HEK293 (cell line): ENCODE measurements at regions not wholly inside any gene's neighbourhood (a gene's known extent, or its start where the extent isn't known, plus 50 kb on each side); places are given as distances from the start of the nearest gene placed in this dataset.
A peak's percentile ranks its signal among the peaks of the same experiment; 100 is the strongest.

Experiments used
- CTCF ChIA-PET: fragments of 350-600 bp; formaldehyde crosslinking; extraction: SDS; loops from one replicate; lab custom pipeline; 2021; ENCODE audit warnings: antibody characterized with exemption; lab: Yijun Ruan, JAX
- POLR2A ChIA-PET: fragments of 300-600 bp; formaldehyde crosslinking; extraction: SDS; loops from one replicate; lab custom pipeline; 2020; ENCODE audit warnings: antibody characterized with exemption, inconsistent platforms; lab: Yijun Ruan, JAX
- H3K27ac ChIP-seq: fragments of 200-500 bp; sonication (Bioruptor generic); 2 replicates; pipeline ENCODE4 v1.5.1; 2014; ENCODE audit warnings: low read depth, low read length, control low read depth, inconsistent platforms; ENCODE audit errors: extremely low read depth
- H3K36me3 ChIP-seq, 2 experiments: fragments of 200-500 bp in 1 of 2; sonication (Bioruptor generic) in 1 of 2; 1 replicate in 1 of 2; 2 replicates in 1 of 2; pipeline ENCODE4 v1.5.1; 2014 to 2017; ENCODE audit warnings: inconsistent platforms in 2 of 2, low read length in 2 of 2; ENCODE audit not compliant: control insufficient read depth in 2 of 2, insufficient read depth in 1 of 2
- H3K4me1 ChIP-seq: fragments of 200-500 bp; sonication (Bioruptor generic); 2 replicates; pipeline ENCODE4 v1.5.1; 2014; ENCODE audit warnings: mild to moderate bottlenecking, low read length, inconsistent platforms; ENCODE audit not compliant: control insufficient read depth, insufficient read depth
- H3K4me3 ChIP-seq: 2 replicates; pipeline ENCODE4 v1.5.1; 2011; ENCODE audit warnings: low read depth, mild to moderate bottlenecking, control low read depth, low read length, moderate library complexity
- H3K9me3 ChIP-seq: fragments of 200-500 bp; sonication (Bioruptor generic); 2 replicates; pipeline ENCODE4 v1.5.1; 2014; ENCODE audit warnings: low read depth, low read length, inconsistent platforms; ENCODE audit not compliant: control insufficient read depth, insufficient read depth
- BCL11A ChIP-seq: fragments of 450-650 bp; formaldehyde crosslinking; IDR thresholded peaks from 2 replicates; pipeline ENCODE4 v1.5.1; 2016; ENCODE audit warnings: low read depth, missing biosample characterization, missing genetic modification characterization
- EGR2 ChIP-seq: fragments of 450-650 bp; formaldehyde crosslinking; IDR thresholded peaks from 2 replicates; pipeline ENCODE4 v1.5.1; 2016; ENCODE audit warnings: low read depth, missing biosample characterization, missing genetic modification characterization
- GLI2 ChIP-seq: fragments of 450-650 bp; formaldehyde crosslinking; IDR thresholded peaks from 2 replicates; pipeline ENCODE4; 2017; ENCODE audit warnings: missing biosample characterization, missing genetic modification characterization, low read depth, borderline replicate concordance
- GLIS2 ChIP-seq: fragments of 450-650 bp; formaldehyde crosslinking; IDR thresholded peaks from 2 replicates; pipeline ENCODE4 v1.5.1; 2016; ENCODE audit warnings: missing biosample characterization, missing genetic modification characterization
- KLF10 ChIP-seq: fragments of 450-650 bp; IDR thresholded peaks from 2 replicates; pipeline ENCODE4 v1.5.1; 2018; ENCODE audit warnings: missing biosample characterization, mild to moderate bottlenecking, missing genetic modification characterization
- MEIS1 ChIP-seq: sonication (generic); formaldehyde crosslinking; IDR thresholded peaks from 2 replicates; pipeline ENCODE4 v1.8.1; 2022; ENCODE audit warnings: missing genetic modification reagents, mild to moderate bottlenecking, borderline replicate concordance
- PATZ1 ChIP-seq: fragments of 450-650 bp; formaldehyde crosslinking; IDR thresholded peaks from 2 replicates; pipeline ENCODE4 v1.5.1; 2016; ENCODE audit warnings: missing biosample characterization, missing genetic modification characterization
- ZBTB17 ChIP-seq: fragments of 450-650 bp; formaldehyde crosslinking; IDR thresholded peaks from 2 replicates; pipeline ENCODE4 v1.5.1; 2016; ENCODE audit warnings: missing biosample characterization, missing genetic modification characterization
- ZFHX2 ChIP-seq: fragments of 450-650 bp; formaldehyde crosslinking; conservative IDR thresholded peaks from 2 replicates; pipeline ENCODE4 v1.5.1; 2016; ENCODE audit warnings: missing biosample characterization, missing genetic modification characterization
- ZIC2 ChIP-seq: fragments of 450-650 bp; formaldehyde crosslinking; IDR thresholded peaks from 2 replicates; pipeline ENCODE4 v1.5.1; 2016; ENCODE audit warnings: missing biosample characterization, missing genetic modification characterization
- ZNF19 ChIP-seq: fragments of 450-650 bp; formaldehyde crosslinking; IDR thresholded peaks from 2 replicates; pipeline ENCODE4; 2016; ENCODE audit warnings: missing biosample characterization, missing genetic modification characterization, low read depth
- ZNF248 ChIP-seq: fragments of 450-650 bp; formaldehyde crosslinking; IDR thresholded peaks from 2 replicates; pipeline ENCODE4 v1.5.1; 2017; ENCODE audit warnings: missing biosample characterization, missing genetic modification characterization
- ZNF26 ChIP-seq: fragments of 450-650 bp; formaldehyde crosslinking; IDR thresholded peaks from 2 replicates; pipeline ENCODE4 v1.5.1; 2016; ENCODE audit warnings: missing biosample characterization, missing genetic modification characterization
- ZNF274 ChIP-seq, 2 experiments: fragments of 200-500 bp in 1 of 2; fragments of 450-650 bp in 1 of 2; sonication (Bioruptor generic) in 1 of 2; formaldehyde crosslinking in 1 of 2; IDR thresholded peaks; 2 replicates each; pipeline versions ENCODE4 v1.5.1 to v1.6.1; 2014 to 2016; ENCODE audit warnings: borderline replicate concordance in 1 of 2, inconsistent platforms in 1 of 2, low read length in 1 of 2, missing biosample characterization in 1 of 2, missing genetic modification characterization in 1 of 2
- ZNF280D ChIP-seq: fragments of 450-650 bp; formaldehyde crosslinking; IDR thresholded peaks from 2 replicates; pipeline ENCODE4 v1.5.1; 2016; ENCODE audit warnings: missing biosample characterization, missing genetic modification characterization
- ZNF335 ChIP-seq: fragments of 450-650 bp; formaldehyde crosslinking; conservative IDR thresholded peaks from 2 replicates; pipeline ENCODE4 v1.5.1; 2016; ENCODE audit warnings: missing biosample characterization, missing genetic modification characterization
- ZNF366 ChIP-seq: fragments of 450-650 bp; formaldehyde crosslinking; conservative IDR thresholded peaks from 2 replicates; pipeline ENCODE4 v1.5.1; 2016; ENCODE audit warnings: missing biosample characterization, missing genetic modification characterization
- ZNF394 ChIP-seq: fragments of 450-650 bp; formaldehyde crosslinking; IDR thresholded peaks from 2 replicates; pipeline ENCODE4 v1.5.1; 2016; ENCODE audit warnings: missing biosample characterization, missing genetic modification characterization, mild to moderate bottlenecking, moderate library complexity, borderline replicate concordance
- ZNF398 ChIP-seq: fragments of 450-650 bp; formaldehyde crosslinking; IDR thresholded peaks from 2 replicates; pipeline ENCODE4 v1.5.1; 2017; ENCODE audit warnings: missing biosample characterization, missing genetic modification characterization
- ZNF510 ChIP-seq: fragments of 450-650 bp; formaldehyde crosslinking; IDR thresholded peaks from 2 replicates; pipeline ENCODE4 v1.5.1; 2018; ENCODE audit warnings: mild to moderate bottlenecking, missing genetic modification characterization, missing biosample characterization; ENCODE audit not compliant: insufficient replicate concordance
- ZNF558 ChIP-seq: fragments of 450-650 bp; formaldehyde crosslinking; IDR thresholded peaks from 2 replicates; pipeline ENCODE4 v1.5.1; 2016; ENCODE audit warnings: missing biosample characterization, missing genetic modification characterization
- TF ChIP-seq, protein P1 (sequence below): fragments of 450-650 bp; formaldehyde crosslinking; IDR thresholded peaks from 2 replicates; pipeline ENCODE4 v1.5.1; 2016; ENCODE audit warnings: missing biosample characterization, missing genetic modification characterization

GRCh38 chr4:182143822-182144625, 99.2 kb upstream of the TENM3 start (continued):
- TF ChIP-seq ZNF280D = no peak
- peak; percentile 56 for TF ChIP-seq ZNF394 (tag by site-specific recombination)

- POLR2A ChIA-PET = interaction anchor here (0.9 kb wide), 1 partner anchor 44 kb away, joined by 3 read pairs; no protein-coding TSS in a partner anchor
- Histone ChIP-seq H3K27ac (peak overlapping the region; percentile 95), H3K36me3 (no peaks in the 10 kb centered on the region), H3K9me3 (no peaks in the 10 kb centered on the region), H3K4me1 (peaks cover 19% of the 10 kb centered on the region), H3K4me3 (peak overlapping the region; percentile 80)
- CTCF ChIA-PET = no interaction called here
- TF ChIP-seq ZIC2 (tag by site-specific recombination) (peak; percentile 56), ZNF248 (tag by site-specific recombination) (no peak), ZNF26 (tag by site-specific recombination) (no peak), EGR2 (tag by site-specific recombination) (peak; percentile 52; the same call in 1 of the 2 replicates), MEIS1 (no peak), ZBTB17 (tag by site-specific recombination) (peak; percentile 89; the same call in 1 of the 2 replicates), ZNF510 (tag by site-specific recombination) (no peak), KLF10 (tag by site-specific recombination) (no peak), ZNF274 (IDR thresholded peaks at IDR 0.05; ENCODE audit: low read length) (no peak), ZNF274 (tag by site-specific recombination; IDR thresholded peaks at IDR 0.05; ENCODE audit: borderline replicate concordance) (no peak), GLI2 (tag by site-specific recombination) (no peak), ZNF558 (no peak), PATZ1 (tag by site-specific recombination) (peak; percentile 67), ZFHX2 (tag by site-specific recombination) (peak; percentile 73), BCL11A (no peak), GLIS2 (tag by site-specific recombination) (peak; percentile 79), ZNF366 (peak; percentile 38; the same call in 1 of the 2 replicates), ZNF19 (no peak), ZNF398 (tag by site-specific recombination) (0 out of 2 replicates have a peak, but pooled peaks have one; percentile 25), ZNF335 (peak; percentile 90)
- TF ChIP-seq, protein P1, sequence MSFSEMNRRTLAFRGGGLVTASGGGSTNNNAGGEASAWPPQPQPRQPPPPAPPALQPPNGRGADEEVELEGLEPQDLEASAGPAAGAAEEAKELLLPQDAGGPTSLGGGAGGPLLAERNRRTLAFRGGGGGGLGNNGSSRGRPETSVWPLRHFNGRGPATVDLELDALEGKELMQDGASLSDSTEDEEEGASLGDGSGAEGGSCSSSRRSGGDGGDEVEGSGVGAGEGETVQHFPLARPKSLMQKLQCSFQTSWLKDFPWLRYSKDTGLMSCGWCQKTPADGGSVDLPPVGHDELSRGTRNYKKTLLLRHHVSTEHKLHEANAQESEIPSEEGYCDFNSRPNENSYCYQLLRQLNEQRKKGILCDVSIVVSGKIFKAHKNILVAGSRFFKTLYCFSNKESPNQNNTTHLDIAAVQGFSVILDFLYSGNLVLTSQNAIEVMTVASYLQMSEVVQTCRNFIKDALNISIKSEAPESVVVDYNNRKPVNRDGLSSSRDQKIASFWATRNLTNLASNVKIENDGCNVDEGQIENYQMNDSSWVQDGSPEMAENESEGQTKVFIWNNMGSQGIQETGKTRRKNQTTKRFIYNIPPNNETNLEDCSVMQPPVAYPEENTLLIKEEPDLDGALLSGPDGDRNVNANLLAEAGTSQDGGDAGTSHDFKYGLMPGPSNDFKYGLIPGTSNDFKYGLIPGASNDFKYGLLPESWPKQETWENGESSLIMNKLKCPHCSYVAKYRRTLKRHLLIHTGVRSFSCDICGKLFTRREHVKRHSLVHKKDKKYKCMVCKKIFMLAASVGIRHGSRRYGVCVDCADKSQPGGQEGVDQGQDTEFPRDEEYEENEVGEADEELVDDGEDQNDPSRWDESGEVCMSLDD (tag by site-specific recombination) = peak; percentile 49; the same call in 1 of the 2 replicates
Measured at GRCh38 chr4:182144626-182145333, 98.4 kb upstream of the TENM3 start.
